Upper lobe of right lung (tissue), 1 donor: ENCODE measurements at regions not wholly inside any gene's neighbourhood (a gene's known extent, or its start where the extent isn't known, plus 50 kb on each side); places are given as distances from the start of the nearest gene placed in this dataset.

Experiments
- ATAC-seq: fragments of 200-7000 bp; cut with Tn5 transposase; one replicate; pipeline ENCODE4 v1.9.1; 2020; ENCODE audit warnings: mild to moderate bottlenecking, moderate library complexity
- DNase-seq: peaks from one replicate; pipeline ENCODE4 v3.0.0-alpha.2; 2020
- H3K27ac ChIP-seq: fragments of 200-600 bp; one replicate; pipeline ENCODE4 v1.8.0; 2022
- H3K27me3 ChIP-seq: fragments of 200-600 bp; one replicate; pipeline ENCODE4 v1.8.0; 2022; ENCODE audit warnings: mild to moderate bottlenecking
- H3K36me3 ChIP-seq: fragments of 200-600 bp; one replicate; pipeline ENCODE4 v1.8.0; 2022
- H3K4me1 ChIP-seq: fragments of 200-600 bp; one replicate; pipeline ENCODE4 v1.8.0; 2022
- H3K4me3 ChIP-seq: fragments of 200-600 bp; one replicate; pipeline ENCODE4 v1.8.0; 2022; ENCODE audit warnings: mild to moderate bottlenecking
- H3K9me3 ChIP-seq: fragments of 200-600 bp; one replicate; pipeline ENCODE4 v1.8.0; 2022
- intact Hi-C: fragments of 100-400 bp; cut with DNase I; formaldehyde crosslinking; loops from one replicate; pipeline ENCODE4 v1.11.0; 2022
- TF ChIP-seq, protein P1 (sequence below): fragments of 200-600 bp; IDR thresholded peaks from one replicate; pipeline ENCODE4 v1.8.0; 2022; ENCODE audit warnings: antibody characterized with exemption
- donor health status: DM: no; HTN: yes; CAD: no; lungs with severe emphysema.

DNA sequence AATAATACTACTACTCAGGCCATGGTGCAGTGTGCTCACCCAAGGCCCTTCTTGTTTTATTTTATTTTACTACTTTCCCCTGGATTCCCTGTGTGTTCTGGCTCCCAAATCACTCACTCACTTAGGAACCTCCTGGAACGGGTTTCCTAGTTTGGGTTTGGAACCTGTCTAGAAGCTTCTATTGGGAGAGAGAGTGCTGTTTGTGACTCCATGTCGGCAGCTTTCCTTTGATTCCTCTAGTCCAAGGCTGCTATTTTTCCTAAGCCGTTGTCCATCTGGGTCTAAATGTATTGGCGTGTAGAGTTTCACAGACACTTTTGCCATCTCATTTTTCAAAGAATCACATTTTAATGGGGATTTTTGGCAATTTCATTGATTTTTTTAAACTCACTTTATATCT lies 70.8 kb downstream of the FOXA2 start:
- ATAC-seq (no peak), DNase-seq (no peak)
- Histone ChIP-seq H3K4me1 (peaks cover 5% of the 10 kb centered on the region), H3K36me3 (no peaks in the 10 kb centered on the region), H3K9me3 (no peaks in the 10 kb centered on the region), H3K27ac (no peak overlapping the region), H3K27me3 (no peaks in the 10 kb centered on the region), H3K4me3 (no peak overlapping the region)
- intact Hi-C loops = no loop called here
- TF ChIP-seq, protein P1, sequence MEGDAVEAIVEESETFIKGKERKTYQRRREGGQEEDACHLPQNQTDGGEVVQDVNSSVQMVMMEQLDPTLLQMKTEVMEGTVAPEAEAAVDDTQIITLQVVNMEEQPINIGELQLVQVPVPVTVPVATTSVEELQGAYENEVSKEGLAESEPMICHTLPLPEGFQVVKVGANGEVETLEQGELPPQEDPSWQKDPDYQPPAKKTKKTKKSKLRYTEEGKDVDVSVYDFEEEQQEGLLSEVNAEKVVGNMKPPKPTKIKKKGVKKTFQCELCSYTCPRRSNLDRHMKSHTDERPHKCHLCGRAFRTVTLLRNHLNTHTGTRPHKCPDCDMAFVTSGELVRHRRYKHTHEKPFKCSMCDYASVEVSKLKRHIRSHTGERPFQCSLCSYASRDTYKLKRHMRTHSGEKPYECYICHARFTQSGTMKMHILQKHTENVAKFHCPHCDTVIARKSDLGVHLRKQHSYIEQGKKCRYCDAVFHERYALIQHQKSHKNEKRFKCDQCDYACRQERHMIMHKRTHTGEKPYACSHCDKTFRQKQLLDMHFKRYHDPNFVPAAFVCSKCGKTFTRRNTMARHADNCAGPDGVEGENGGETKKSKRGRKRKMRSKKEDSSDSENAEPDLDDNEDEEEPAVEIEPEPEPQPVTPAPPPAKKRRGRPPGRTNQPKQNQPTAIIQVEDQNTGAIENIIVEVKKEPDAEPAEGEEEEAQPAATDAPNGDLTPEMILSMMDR = no peak

DNA sequence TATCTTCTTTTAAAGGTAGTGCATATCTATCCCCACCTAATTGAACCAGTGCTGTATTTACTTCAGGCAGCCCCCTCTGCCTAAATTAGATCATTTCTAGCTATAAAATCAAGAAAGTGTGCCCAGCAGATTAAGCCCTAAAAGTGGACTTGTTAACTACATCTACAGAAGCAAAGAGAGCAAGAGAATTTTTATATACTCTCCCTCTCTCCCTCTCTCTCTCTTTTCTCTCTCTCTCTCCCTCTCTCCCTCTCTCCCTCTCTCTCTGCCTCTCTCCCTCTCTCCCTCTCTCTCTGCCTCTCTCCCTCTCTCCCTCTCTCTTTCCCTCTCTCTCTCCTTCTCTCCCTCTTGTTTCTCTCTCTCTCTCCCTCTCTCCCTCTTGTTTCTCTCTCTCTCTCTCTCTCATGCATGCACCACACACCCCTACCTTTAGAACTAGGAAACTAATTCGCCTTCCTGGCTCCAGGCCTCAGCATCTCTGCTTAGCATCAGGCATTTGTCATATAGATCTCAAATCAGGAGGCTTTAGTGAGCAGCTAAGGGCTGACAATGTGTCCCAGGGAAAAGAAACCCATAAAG lies 71.4 kb downstream of the FOXA2 start:
- Histone ChIP-seq H3K9me3 (no peaks in the 10 kb centered on the region), H3K27me3 (no peaks in the 10 kb centered on the region), H3K4me3 (no peak overlapping the region), H3K4me1 (peaks cover 5% of the 10 kb centered on the region), H3K36me3 (no peaks in the 10 kb centered on the region), H3K27ac (no peak overlapping the region)
- TF ChIP-seq, protein P1 = no peak
- DNase-seq (no peak), ATAC-seq (no peak)
- intact Hi-C loops = no loop called here

DNA sequence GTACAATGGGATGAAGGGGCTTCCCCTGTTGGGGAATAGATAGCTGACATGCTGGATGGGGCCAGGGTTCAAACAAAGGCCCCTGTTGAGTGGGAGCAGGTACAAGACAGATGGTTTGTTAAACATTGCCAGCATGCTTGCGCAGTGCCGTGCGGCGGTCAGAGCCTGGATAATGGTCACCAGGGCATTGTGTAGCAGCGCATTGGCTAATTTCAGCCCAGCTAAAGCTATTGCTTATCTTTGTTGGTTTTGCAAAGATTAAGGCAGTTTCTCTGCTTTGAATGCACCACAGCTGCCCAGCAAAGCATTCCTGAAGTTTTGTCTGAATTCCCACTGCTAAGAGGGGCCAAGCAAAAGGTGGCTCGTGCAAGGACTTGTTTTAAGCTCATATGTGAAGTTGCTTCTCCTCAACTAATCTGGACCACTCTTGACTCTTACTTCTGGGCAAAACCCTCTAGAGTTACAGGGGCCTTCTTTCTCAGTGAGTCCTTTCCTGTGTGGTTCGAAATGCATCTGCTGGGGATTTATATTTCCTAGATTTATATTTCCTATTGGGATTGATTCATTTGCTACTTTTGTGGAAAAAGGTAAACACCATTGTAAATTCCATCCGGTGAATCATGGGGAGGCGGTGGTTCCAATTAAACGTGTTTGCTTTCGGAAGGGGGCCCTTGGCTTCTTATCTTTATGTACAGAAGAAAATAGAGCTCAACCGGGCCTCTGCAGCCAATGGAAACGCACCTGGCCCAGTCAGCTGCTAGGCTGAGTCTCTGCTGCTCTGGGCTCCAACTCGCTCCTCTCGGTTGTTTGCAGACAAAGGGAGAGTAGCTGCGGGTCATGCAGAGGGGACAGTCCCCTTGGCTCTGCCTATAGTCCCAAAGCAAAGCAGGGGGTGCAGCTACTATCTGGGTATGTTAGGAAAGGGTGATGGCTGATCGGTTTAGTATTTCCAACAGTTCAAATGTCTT lies 72.1 kb downstream of the FOXA2 start:
- intact Hi-C loops = no loop called here
- Histone ChIP-seq H3K4me1 (peaks cover 5% of the 10 kb centered on the region), H3K36me3 (no peaks in the 10 kb centered on the region), H3K4me3 (no peak overlapping the region), H3K27me3 (no peaks in the 10 kb centered on the region), H3K27ac (no peak overlapping the region), H3K9me3 (no peaks in the 10 kb centered on the region)
- TF ChIP-seq, protein P1 = no peak
- peak; percentile 77 for DNase-seq
- peak; percentile 95 for ATAC-seq

DNA sequence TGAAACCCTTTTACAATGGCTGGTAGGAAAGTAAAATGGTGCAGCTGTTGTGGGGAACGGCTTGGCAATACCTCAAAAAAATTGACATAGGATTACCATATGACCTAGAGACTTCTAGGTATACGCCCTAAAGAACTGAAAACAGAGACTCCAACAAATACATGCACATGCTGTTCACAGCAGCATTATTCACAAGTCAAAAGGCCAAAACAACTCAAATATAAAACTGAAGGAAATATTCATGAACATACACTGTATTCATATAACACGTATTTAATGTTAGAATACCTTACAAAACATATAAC lies 74.6 kb downstream of the FOXA2 start:
- ATAC-seq = no peak
- H3K27me3 ChIP-seq = no peaks in the 10 kb centered on the region
- H3K27ac ChIP-seq = no peak overlapping the region
- TF ChIP-seq, protein P1 = no peak
- no peak for DNase-seq
- H3K36me3 ChIP-seq = no peaks in the 10 kb centered on the region
- peaks cover 5% of the 10 kb centered on the region for H3K4me1 ChIP-seq
- no peaks in the 10 kb centered on the region for H3K9me3 ChIP-seq
- intact Hi-C loops = no loop called here
- H3K4me3 ChIP-seq = no peak overlapping the region

DNA sequence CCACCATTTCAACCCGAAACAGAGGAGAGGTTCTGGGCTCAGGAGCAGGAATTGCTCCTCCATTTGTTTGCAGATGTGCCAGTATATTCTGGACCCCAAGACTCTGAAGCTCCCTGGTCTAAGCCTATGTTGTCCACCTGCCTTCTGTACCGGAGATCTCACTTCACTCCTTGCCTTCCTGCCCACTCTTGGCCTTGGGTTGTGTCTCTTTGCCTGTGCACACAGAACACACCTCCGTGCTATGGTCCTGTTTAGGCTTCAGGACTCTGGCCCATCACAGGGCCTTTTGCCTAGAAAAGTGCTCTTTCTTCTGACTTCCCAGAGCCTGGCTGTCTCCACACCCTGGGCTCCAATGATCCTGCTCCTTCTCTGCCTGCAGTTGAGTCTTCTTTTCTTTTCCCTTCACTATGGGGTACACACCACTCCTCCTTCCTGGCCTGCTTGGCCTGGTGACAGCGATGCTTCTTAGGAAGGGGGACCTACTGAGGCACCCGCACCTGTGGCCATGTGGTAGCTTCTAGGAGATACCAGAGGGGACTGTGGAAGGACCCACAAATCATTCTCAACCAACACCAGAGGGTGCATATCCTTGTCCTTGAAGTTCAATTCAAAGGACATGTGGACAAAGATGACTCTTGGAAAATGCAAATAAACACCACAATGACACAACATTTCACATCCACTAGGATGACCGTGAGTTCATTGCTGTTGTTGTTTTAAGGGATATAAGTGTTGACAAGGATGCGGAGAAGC lies 75.1 kb downstream of the FOXA2 start:
- no peaks in the 10 kb centered on the region for H3K9me3 ChIP-seq
- H3K4me1 ChIP-seq = peaks cover 5% of the 10 kb centered on the region
- TF ChIP-seq, protein P1 = no peak
- no peaks in the 10 kb centered on the region for H3K27me3 ChIP-seq
- H3K4me3 ChIP-seq = no peak overlapping the region
- ATAC-seq (no peak), DNase-seq (no peak)
- intact Hi-C loops = no loop called here
- H3K36me3 ChIP-seq = no peaks in the 10 kb centered on the region
- no peak overlapping the region for H3K27ac ChIP-seq
